ENCODE measurements at regions not wholly inside any gene's neighbourhood (a gene's known extent, or its start where the extent isn't known, plus 50 kb on each side); places are given as distances from the start of the nearest gene placed in this dataset.

- DNase-seq (ENCODE audit: low read depth, low spot score), result peak; percentile 91
Observed at GRCh38 chr10:77710759-77711682, 73.4 kb upstream of the KCNMA1 start.

DNA sequence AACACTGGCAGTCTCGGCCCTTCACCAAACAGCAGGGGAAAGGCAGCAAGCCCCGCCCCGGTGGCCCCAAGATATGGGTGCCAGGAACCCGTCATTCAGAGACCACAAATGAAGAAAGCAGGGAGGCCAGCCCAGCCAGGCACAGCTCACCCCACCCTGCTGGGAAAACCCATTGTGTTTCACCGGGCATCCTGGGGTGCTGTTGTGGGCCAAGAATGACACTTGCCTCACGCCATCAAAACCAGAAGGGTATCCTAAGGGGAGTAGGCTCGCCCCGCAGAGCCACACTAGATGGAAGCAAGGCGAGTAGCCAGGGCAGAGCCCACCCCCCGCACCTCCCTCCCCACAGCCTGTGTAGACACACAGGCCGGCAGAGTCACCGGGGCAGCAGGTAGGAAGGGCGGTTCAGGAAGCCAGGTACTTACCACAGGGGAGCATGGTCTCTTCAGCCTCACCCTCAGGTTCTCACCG lies 72.5 kb upstream of the KCNMA1 start:
- DNase-seq (ENCODE audit: low read depth, low spot score), result peak; percentile 46

DNA sequence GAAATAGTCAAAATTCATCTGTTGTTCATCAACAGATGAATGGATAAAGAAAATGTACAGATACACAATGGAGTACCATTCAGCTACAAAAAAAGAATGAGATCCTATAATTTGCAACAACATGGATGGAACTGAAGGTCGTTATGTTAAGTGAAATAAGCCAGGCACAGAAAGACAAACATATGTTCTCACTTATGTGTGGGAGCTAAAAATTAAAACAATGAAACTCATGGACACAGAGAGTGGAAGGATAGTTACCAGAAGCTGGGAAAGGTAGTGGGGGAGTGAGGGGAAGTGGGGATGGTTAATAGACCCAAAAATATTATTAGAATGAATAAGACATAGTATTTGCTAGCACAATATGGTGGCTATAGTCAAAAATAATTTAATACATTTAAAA lies 70.0 kb upstream of the KCNMA1 start:
- DNase-seq (ENCODE audit: low read depth, low spot score), result no peak

DNA sequence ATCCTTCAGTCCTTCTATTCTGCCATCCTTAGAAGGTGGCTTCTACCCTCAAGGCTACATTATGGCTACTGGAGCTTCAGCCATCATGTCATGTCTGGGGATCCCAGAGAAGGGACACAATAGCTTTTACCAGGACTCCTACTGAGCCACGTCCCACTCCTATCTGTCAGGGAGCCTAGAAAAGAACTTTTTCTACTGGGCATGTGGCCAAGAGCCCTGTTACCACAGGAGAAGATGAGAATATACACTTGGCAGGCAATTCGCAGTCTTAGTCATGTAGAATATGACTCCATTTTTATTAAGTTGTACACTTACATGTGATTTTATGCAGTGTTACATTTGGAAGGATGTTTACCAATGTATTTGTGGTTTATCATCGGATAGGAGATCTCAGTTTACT lies 64.6 kb upstream of the KCNMA1 start:
- DNase-seq (ENCODE audit: low read depth, low spot score), result peak; percentile 85

DNA sequence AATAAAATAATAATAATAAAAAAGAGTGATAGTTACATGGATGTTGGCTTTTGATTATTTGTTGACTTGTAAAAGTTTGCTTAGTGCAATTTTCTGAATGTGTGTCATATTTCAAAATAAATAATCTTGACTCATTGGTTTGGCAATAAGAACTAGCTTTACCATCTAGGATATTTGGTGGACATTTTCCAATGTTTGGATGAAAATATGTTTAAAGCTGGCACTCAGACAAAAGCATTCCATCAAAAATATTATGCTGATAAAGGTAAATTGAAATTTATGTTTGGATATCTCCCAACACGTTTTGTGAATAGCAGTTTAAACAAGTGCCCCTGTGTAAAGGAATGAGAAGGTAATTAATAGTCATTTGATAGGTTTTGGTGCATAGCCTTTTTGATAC lies 62.5 kb upstream of the KCNMA1 start:
- no peak for DNase-seq (ENCODE audit: low read depth, low spot score)

DNA sequence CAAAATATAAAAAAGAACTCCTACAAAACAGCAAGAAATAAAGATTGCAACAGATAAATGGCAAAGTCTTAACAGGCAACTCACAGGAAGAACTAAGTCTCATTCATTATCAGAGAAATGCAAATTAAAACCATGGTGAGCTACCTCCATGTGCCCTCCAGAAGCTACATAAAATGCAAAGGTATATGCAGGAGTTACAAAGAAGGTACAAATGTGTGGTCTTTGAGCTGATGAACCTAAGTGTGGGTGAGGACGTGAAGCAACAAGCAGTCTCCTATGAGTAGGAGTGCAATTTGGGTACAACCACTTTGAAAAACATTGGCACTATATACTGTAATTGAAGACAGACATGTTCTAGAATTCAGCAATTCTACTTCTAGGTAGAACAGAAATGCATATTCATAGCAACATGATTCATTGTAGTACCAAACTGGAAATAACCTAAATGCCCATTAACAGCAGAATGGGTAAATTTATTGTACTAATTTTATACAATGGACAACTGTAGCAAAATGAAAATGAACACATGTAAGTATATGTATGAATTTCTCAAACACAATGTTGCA lies 61.6 kb upstream of the KCNMA1 start:
- DNase-seq (ENCODE audit: low read depth, low spot score), result no peak

- DNase-seq (ENCODE audit: low read depth, low spot score), result no peak
Observed at GRCh38 chr10:77698267-77698931, 60.8 kb upstream of the KCNMA1 start.

DNA sequence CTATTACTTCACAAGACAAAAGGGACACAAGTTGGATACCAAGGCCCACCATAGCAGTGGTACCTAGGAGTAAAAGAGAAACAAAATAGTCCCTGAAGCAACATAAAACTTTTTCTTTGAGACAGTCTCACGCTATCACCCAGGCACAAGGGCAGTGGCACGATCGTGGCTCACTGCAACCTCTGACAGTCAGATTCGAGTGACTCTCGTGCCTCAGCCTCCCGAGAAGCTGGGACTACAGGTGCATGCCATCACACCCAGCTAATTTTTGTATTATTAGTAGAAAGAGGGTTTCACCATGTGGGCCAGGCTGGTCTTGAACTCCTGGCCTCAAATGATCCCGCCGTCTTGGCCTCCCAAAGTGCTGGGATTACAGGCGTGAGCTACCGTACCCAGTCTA lies 59.0 kb upstream of the KCNMA1 start:
- no peak for DNase-seq (ENCODE audit: low read depth, low spot score)

DNA sequence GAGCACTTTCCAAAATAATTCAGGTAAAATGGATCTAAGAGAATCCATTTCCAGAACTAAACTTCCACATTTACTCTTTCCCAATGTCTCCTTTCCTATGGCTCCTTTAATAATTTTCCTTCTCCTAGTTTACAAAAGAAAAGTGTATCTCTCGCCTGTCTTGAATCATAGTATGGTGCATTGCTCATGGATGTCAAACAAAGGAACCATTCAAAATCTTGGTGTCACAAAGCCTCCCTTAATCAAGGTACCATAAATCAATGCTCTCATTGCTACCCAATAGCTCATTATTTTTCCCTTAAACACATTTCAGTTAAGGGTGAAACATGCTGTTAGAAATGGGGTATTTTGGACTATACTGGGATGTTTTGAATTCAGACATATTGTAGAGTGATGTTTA lies 57.6 kb upstream of the KCNMA1 start:
- DNase-seq (ENCODE audit: low read depth, low spot score), result no peak

- peak; percentile 58 for DNase-seq (ENCODE audit: low read depth, low spot score)
Observed at GRCh38 chr10:77692782-77693181, 55.2 kb upstream of the KCNMA1 start.

GRCh38 chr10:77689339-77689738 lies 51.7 kb upstream of the KCNMA1 start:
- DNase-seq (ENCODE audit: low read depth, low spot score), result no peak

DNA sequence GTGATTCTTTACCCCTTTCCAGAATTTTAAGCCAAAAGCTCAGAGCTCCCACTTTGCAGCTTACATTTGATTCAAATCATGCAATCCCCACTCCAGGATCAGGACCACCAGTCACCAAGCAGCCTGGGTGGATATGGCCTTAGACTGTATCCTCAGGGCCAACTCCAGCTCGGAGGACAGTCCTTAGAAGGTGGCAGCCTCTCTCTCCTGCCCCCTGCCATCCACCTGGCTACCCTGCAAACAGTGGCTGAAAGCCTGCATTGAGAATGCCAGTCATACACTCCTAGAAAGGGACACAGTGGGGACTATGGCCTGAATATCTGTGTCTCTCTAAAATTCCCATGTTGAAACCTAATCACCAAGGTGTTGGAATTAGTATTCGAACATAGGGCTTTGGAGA lies 50.0 kb upstream of the KCNMA1 start:
- no peak for DNase-seq (ENCODE audit: low read depth, low spot score)
